Astrocyte (in vitro differentiated cells and primary cell): ENCODE measurements at regions not wholly inside any gene's neighbourhood (a gene's known extent, or its start where the extent isn't known, plus 50 kb on each side); places are given as distances from the start of the nearest gene placed in this dataset.

Experiments
- EZH2 ChIP-seq: IDR thresholded peaks from 2 replicates; pipeline ENCODE4 v1.6.1; 2012; ENCODE audit warnings: mild to moderate bottlenecking, low read length, inconsistent platforms; ENCODE audit not compliant: insufficient read depth
- TF ChIP-seq, protein P1 (sequence below): IDR thresholded peaks from 2 replicates; pipeline ENCODE4 v1.5.1; 2011; ENCODE audit warnings: low read depth, mild to moderate bottlenecking, inconsistent platforms, low read length, moderate library complexity; ENCODE audit not compliant: insufficient read depth

DNA sequence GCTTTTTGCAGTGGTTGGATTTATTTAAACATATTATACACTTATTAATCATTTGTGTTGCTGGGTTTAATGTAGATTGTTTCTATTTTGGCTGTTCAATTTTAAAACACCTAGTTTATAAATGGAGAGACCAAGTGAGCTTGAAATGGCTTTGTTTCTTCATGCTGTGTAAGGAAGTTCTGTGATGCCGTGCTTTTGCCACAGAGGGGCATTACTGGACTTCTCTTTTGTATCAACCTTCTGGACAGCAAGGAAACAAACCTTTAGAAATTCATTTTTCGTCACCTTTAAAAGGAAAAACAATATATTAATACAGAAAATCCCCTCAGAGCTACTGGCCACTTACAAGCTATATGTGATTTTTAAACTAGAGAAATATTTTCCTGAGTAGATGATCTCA lies 81.9 kb downstream of the DMRTA1 start:
- TF ChIP-seq, protein P1, sequence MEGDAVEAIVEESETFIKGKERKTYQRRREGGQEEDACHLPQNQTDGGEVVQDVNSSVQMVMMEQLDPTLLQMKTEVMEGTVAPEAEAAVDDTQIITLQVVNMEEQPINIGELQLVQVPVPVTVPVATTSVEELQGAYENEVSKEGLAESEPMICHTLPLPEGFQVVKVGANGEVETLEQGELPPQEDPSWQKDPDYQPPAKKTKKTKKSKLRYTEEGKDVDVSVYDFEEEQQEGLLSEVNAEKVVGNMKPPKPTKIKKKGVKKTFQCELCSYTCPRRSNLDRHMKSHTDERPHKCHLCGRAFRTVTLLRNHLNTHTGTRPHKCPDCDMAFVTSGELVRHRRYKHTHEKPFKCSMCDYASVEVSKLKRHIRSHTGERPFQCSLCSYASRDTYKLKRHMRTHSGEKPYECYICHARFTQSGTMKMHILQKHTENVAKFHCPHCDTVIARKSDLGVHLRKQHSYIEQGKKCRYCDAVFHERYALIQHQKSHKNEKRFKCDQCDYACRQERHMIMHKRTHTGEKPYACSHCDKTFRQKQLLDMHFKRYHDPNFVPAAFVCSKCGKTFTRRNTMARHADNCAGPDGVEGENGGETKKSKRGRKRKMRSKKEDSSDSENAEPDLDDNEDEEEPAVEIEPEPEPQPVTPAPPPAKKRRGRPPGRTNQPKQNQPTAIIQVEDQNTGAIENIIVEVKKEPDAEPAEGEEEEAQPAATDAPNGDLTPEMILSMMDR = peak; percentile 42
- TF ChIP-seq EZH2 = no peak
